Loucy (cell line): ENCODE measurements at regions not wholly inside any gene's neighbourhood (a gene's known extent, or its start where the extent isn't known, plus 50 kb on each side); places are given as distances from the start of the nearest gene placed in this dataset.

Experiments used
- EZH2phosphoT487 ChIP-seq: fragments of 200-600 bp; IDR thresholded peaks from 2 replicates; pipeline ENCODE4 v1.6.1; 2018; ENCODE audit warnings: antibody characterized with exemption, mild to moderate bottlenecking, moderate library complexity, borderline replicate concordance
- TF ChIP-seq, protein P1 (sequence below): fragments of 200-600 bp; sonication (generic); conservative IDR thresholded peaks from 2 replicates; pipeline ENCODE4 v1.5.1; 2014; ENCODE audit warnings: mild to moderate bottlenecking, antibody characterized with exemption, low read length

DNA sequence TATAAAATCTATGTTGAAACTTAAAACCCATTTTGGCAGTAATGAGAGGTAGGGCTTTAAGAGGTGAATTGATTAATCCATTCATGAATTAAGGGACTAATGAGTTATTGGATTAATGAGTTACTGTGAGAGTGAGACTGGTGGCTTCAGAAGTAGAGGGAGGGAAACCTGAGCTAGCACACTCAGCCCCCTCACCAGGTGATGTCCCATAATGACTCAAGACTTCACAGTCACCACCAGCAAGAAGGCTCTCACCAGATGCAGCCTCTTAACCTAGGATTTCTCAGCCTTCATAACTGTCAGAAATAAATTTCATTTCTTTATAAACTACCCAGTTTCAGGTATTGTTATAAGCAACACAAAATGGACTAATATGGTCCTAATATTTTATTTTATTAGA lies 621.7 kb upstream of the ACVR2A start:
- TF ChIP-seq, protein P1, sequence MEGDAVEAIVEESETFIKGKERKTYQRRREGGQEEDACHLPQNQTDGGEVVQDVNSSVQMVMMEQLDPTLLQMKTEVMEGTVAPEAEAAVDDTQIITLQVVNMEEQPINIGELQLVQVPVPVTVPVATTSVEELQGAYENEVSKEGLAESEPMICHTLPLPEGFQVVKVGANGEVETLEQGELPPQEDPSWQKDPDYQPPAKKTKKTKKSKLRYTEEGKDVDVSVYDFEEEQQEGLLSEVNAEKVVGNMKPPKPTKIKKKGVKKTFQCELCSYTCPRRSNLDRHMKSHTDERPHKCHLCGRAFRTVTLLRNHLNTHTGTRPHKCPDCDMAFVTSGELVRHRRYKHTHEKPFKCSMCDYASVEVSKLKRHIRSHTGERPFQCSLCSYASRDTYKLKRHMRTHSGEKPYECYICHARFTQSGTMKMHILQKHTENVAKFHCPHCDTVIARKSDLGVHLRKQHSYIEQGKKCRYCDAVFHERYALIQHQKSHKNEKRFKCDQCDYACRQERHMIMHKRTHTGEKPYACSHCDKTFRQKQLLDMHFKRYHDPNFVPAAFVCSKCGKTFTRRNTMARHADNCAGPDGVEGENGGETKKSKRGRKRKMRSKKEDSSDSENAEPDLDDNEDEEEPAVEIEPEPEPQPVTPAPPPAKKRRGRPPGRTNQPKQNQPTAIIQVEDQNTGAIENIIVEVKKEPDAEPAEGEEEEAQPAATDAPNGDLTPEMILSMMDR, result no peak
- no peak for TF ChIP-seq EZH2phosphoT487
